A673 (cell line): ENCODE measurements at regions not wholly inside any gene's neighbourhood (a gene's known extent, or its start where the extent isn't known, plus 50 kb on each side); places are given as distances from the start of the nearest gene placed in this dataset.

Experiments used
- BruUV-seq: library from RNA; stranded (reverse); fragments of 400-500 nt; replicated peaks from 2 replicates; lab custom pipeline; 2021; lab: Mats Ljungman, UMichigan
- CTCF ChIA-PET: fragments of 300-600 bp; sonication (Branson Sonifier 250); formaldehyde crosslinking; loops from one replicate; lab custom pipeline; 2022; ENCODE audit warnings: antibody characterized with exemption; lab: Charles Lee
- POLR2A ChIA-PET: fragments of 300-600 bp; sonication (Branson Sonifier 250); formaldehyde crosslinking; loops from one replicate; lab custom pipeline; 2022; ENCODE audit warnings: antibody characterized with exemption; ENCODE audit not compliant: low non-redundant PET; lab: Charles Lee
- DNase-seq: peaks from one replicate; pipeline ENCODE4 v3.0.0-alpha.2; 2015; ENCODE audit warnings: low spot score
- H3K27ac ChIP-seq: fragments of 200-600 bp; sonication (generic); 2 replicates; pipeline ENCODE4 v1.5.1; 2016; ENCODE audit warnings: mixed run types, low read depth, mild to moderate bottlenecking, mixed read lengths, antibody characterized with exemption, low read length; ENCODE audit not compliant: poor library complexity, severe bottlenecking
- H3K27me3 ChIP-seq: fragments of 200-600 bp; sonication (generic); replicated peaks from 2 replicates; pipeline ENCODE4 v1.6.1; 2017; ENCODE audit warnings: mixed run types, low read depth, mild to moderate bottlenecking, mixed read lengths, antibody characterized with exemption, low read length; ENCODE audit not compliant: insufficient read depth, poor library complexity
- H3K36me3 ChIP-seq: fragments of 200-600 bp; sonication (generic); 2 replicates; pipeline ENCODE4 v1.6.1; 2016; ENCODE audit warnings: mixed run types, mild to moderate bottlenecking, mixed read lengths, antibody characterized with exemption, low read length; ENCODE audit not compliant: insufficient read depth, poor library complexity, severe bottlenecking
- H3K4me1 ChIP-seq: fragments of 200-600 bp; sonication (generic); 2 replicates; pipeline ENCODE4 v1.6.1; 2017; ENCODE audit warnings: mixed run types, mild to moderate bottlenecking, mixed read lengths, antibody characterized with exemption, low read length; ENCODE audit not compliant: insufficient read depth, poor library complexity, severe bottlenecking
- H3K4me3 ChIP-seq: fragments of 200-600 bp; sonication (generic); 2 replicates; pipeline ENCODE4 v1.5.1; 2016; ENCODE audit warnings: low read depth, mixed run types, mild to moderate bottlenecking, mixed read lengths, low read length; ENCODE audit not compliant: poor library complexity, severe bottlenecking
- H3K9me3 ChIP-seq: fragments of 200-600 bp; sonication (generic); 2 replicates; pipeline ENCODE4 v1.6.1; 2016; ENCODE audit warnings: mixed run types, low read depth, mild to moderate bottlenecking, mixed read lengths, antibody characterized with exemption, low read length; ENCODE audit not compliant: poor library complexity, severe bottlenecking
- CTCF ChIP-seq: fragments of 300-800, 200-600 bp; sonication (generic); conservative IDR thresholded peaks from 2 replicates; pipeline ENCODE4 v1.5.1; 2017; ENCODE audit warnings: low read depth, mild to moderate bottlenecking, antibody characterized with exemption, low read length, moderate library complexity, mixed read lengths
- EZH2 ChIP-seq: fragments of 200-600 bp; sonication (generic); IDR thresholded peaks from 2 replicates; pipeline ENCODE4 v1.6.1; 2017; ENCODE audit warnings: borderline replicate concordance, low read depth, mild to moderate bottlenecking, mixed read lengths, antibody characterized with exemption, low read length; ENCODE audit not compliant: poor library complexity, severe bottlenecking
- intact Hi-C: fragments of 100-400 bp; cut with micrococcal nuclease; formaldehyde crosslinking; loops from one replicate; pipeline ENCODE4 v1.10.0; 2022; ENCODE audit not compliant: unreplicated experiment

- intact Hi-C loops: no loop called here
- H3K4me3 ChIP-seq: no peak overlapping the region
- no peaks in the 10 kb centered on the region for H3K9me3 ChIP-seq
- H3K4me1 ChIP-seq: peaks cover 12% of the 10 kb centered on the region
- no peak for DNase-seq
- H3K36me3 ChIP-seq: no peaks in the 10 kb centered on the region
- ChIA-PET CTCF (no interaction called here), POLR2A (no interaction called here)
- BruUV-seq: no TSS peak
- no peak overlapping the region for H3K27ac ChIP-seq
- H3K27me3 ChIP-seq: no peaks in the 10 kb centered on the region
- TF ChIP-seq EZH2: no peak
- no peak for TF ChIP-seq CTCF
Observed at GRCh38 chr6:14547284-14547998, 429.9 kb downstream of the CD83 start.

- TF ChIP-seq EZH2 (no peak), CTCF (no peak)
- BruUV-seq: no TSS peak
- Histone ChIP-seq H3K27me3 (no peaks in the 10 kb centered on the region), H3K27ac (no peak overlapping the region), H3K4me1 (peaks cover 2% of the 10 kb centered on the region), H3K36me3 (no peaks in the 10 kb centered on the region), H3K9me3 (no peaks in the 10 kb centered on the region), H3K4me3 (no peak overlapping the region)
- intact Hi-C loops: no loop called here
- no peak for DNase-seq
- POLR2A ChIA-PET: no interaction called here
- CTCF ChIA-PET: no interaction called here
Observed at GRCh38 chr6:14549304-14549770, 431.8 kb downstream of the CD83 start.

- DNase-seq: no peak
- no peaks in the 10 kb centered on the region for H3K27me3 ChIP-seq
- BruUV-seq: no TSS peak
- peaks cover 2% of the 10 kb centered on the region for H3K4me1 ChIP-seq
- no peaks in the 10 kb centered on the region for H3K9me3 ChIP-seq
- ChIA-PET CTCF (no interaction called here), POLR2A (no interaction called here)
- H3K4me3 ChIP-seq: no peak overlapping the region
- TF ChIP-seq EZH2 (no peak), CTCF (no peak)
- H3K36me3 ChIP-seq: no peaks in the 10 kb centered on the region
- intact Hi-C loops: no loop called here
- H3K27ac ChIP-seq: no peak overlapping the region
Observed at GRCh38 chr6:14549871-14550270, 432.3 kb downstream of the CD83 start.
